ENCODE measurements at regions not wholly inside any gene's neighbourhood (a gene's known extent, or its start where the extent isn't known, plus 50 kb on each side); places are given as distances from the start of the nearest gene placed in this dataset.

- TF ChIP-seq GATA2 (IDR thresholded peaks at IDR 0.05; ENCODE audit: low read depth, low read length) (no peak), GATA3 (IDR thresholded peaks at IDR 0.05; ENCODE audit: low read depth, low read length) (no peak)
Measured at GRCh38 chr12:115439008-115439601, 755.1 kb upstream of the TBX3 start.
